Fibroblast of mammary gland (primary cell): ENCODE measurements at regions not wholly inside any gene's neighbourhood (a gene's known extent, or its start where the extent isn't known, plus 50 kb on each side); places are given as distances from the start of the nearest gene placed in this dataset.
A peak's percentile ranks its signal among the peaks of the same experiment; 100 is the strongest.

Source experiments
- DNase-seq: peaks from one replicate; pipeline ENCODE4 v3.0.0-alpha.2; 2010; ENCODE audit warnings: low read depth
- H3K4me3 ChIP-seq: 2 replicates; pipeline ENCODE4 v1.5.1; 2011; ENCODE audit warnings: low read depth, mild to moderate bottlenecking, low read length, moderate library complexity; ENCODE audit not compliant: control insufficient read depth
- TF ChIP-seq, protein P1 (sequence below): conservative IDR thresholded peaks from 2 replicates; pipeline ENCODE4 v1.5.1; 2011; ENCODE audit warnings: low read depth, low read length, inconsistent platforms; ENCODE audit not compliant: control insufficient read depth, insufficient read depth

DNA sequence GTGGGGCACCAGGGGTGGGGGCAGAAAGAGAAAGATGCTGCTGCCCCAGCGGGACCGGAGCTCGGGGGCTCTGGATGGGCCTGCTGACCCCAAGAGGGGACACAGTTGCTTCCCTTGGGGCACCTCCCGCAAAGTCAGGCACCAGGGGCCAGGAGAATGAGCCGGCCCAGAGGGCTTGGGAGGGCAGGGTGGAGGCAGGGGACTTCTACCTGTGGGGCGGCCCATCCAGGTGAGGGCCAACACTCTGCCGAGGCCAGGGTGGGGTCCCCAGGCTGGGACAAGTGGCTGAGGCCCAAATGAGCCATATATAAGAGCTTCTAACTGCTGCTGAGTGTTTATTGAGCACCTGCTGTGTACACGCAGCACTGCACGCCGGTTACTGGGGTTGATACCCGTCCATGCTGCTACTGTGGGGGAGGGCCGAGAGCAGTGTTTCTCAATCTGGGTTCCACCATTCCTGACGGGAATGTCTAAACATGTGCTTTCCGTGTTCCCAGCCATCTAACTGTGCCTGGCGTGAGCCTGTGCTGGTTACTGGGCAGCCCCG, 211.7 kb upstream of the GSE1 start:
- no peak for DNase-seq
- TF ChIP-seq, protein P1, sequence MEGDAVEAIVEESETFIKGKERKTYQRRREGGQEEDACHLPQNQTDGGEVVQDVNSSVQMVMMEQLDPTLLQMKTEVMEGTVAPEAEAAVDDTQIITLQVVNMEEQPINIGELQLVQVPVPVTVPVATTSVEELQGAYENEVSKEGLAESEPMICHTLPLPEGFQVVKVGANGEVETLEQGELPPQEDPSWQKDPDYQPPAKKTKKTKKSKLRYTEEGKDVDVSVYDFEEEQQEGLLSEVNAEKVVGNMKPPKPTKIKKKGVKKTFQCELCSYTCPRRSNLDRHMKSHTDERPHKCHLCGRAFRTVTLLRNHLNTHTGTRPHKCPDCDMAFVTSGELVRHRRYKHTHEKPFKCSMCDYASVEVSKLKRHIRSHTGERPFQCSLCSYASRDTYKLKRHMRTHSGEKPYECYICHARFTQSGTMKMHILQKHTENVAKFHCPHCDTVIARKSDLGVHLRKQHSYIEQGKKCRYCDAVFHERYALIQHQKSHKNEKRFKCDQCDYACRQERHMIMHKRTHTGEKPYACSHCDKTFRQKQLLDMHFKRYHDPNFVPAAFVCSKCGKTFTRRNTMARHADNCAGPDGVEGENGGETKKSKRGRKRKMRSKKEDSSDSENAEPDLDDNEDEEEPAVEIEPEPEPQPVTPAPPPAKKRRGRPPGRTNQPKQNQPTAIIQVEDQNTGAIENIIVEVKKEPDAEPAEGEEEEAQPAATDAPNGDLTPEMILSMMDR, result no peak
- no peak overlapping the region for H3K4me3 ChIP-seq

GRCh38 chr16:85401917-85402766, 211.0 kb upstream of the GSE1 start:
- DNase-seq, result no peak
- H3K4me3 ChIP-seq, result no peak overlapping the region
- TF ChIP-seq, protein P1, result no peak

- DNase-seq, result peak; percentile 48
- H3K4me3 ChIP-seq, result no peak overlapping the region
- TF ChIP-seq, protein P1, result no peak
These were observed 210.0 kb upstream of the GSE1 start for GRCh38 chr16:85402910-85403692.

- no peak for DNase-seq
These were observed 209.4 kb upstream of the GSE1 start for GRCh38 chr16:85403693-85404092.

GRCh38 chr16:85412911-85413520, 200.1 kb upstream of the GSE1 start:
- TF ChIP-seq, protein P1, result no peak
- no peak overlapping the region for H3K4me3 ChIP-seq
- DNase-seq, result no peak

More at GRCh38 chr16:85403693-85404092, 209.4 kb upstream of the GSE1 start:
- TF ChIP-seq, protein P1, result no peak
- H3K4me3 ChIP-seq, result no peak overlapping the region

GRCh38 chr16:85413691-85414663, 199.1 kb upstream of the GSE1 start:
- no peak for DNase-seq
- TF ChIP-seq, protein P1, result no peak
- H3K4me3 ChIP-seq, result no peak overlapping the region
